GM19351 (cell line): ENCODE measurements at regions not wholly inside any gene's neighbourhood (a gene's known extent, or its start where the extent isn't known, plus 50 kb on each side); places are given as distances from the start of the nearest gene placed in this dataset.

ENCODE experiments used
- ATAC-seq: cut with Tn5 transposase; IDR thresholded peaks from one replicate; pipeline ENCODE4 v1.9.1; 2021; ENCODE audit warnings: mild to moderate bottlenecking, moderate library complexity; ENCODE audit not compliant: unreplicated experiment

DNA sequence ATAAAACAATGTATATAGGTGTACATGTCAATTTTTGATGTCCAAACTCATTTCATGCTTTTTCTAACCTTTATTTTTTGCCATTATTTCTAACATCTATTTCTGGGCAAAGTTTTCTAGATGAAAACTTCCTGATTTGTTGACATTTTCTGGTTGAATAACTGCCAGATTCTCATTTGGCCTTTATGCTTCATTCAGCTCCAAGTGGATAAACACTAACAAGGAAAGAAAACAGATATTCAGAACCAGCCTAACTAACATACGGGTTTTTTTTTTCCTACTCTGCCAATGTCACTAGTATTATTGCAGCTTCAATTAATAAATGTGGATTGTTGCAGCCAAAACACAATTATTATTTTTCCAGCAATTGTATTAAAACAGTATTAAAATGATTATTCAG lies 50.9 kb upstream of the RAP1GDS1 start:
- no peak for ATAC-seq

- ATAC-seq: no peak
Measured at GRCh38 chr4:98209111-98209510, 52.1 kb upstream of the RAP1GDS1 start.

DNA sequence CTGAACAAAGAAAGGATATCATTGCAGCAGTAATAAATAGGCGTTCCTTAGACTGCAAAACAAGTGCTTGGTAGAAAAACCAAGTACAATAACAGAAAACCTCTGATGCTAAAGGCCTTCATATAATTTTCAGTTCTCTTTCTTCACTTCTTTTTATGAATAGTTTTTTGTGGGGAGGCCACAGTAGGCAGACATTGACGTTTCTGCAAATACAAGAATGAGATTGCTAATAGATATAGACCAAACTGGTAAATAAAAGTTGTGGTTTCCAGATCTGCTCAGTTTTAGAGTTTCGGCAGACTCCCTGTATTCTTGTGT lies 57.0 kb upstream of the RAP1GDS1 start:
- ATAC-seq: peak; percentile 60

GRCh38 chr4:98203332-98204235 lies 57.6 kb upstream of the RAP1GDS1 start:
- ATAC-seq: peak; percentile 74

DNA sequence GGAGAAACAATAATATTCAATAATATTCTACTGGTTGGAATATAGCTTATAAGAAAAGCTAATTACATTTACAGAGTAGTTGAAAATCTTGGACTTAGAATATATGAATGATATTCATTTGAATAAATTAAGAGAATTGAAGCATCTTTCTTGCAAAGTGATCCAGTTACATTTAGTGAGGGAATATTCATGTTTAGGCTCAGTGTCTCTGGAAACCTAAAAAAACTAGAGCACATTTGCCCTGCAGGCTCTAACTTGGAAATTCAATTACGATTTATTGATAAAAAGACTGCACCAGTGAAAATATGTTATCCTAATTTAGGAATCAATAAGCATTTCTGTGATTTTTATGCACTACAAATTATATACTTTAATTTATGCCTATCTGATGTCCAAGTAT lies 58.3 kb upstream of the RAP1GDS1 start:
- ATAC-seq: no peak

GRCh38 chr4:98199247-98199646 lies 56.0 kb upstream of the STPG2 start:
- no peak for ATAC-seq

DNA sequence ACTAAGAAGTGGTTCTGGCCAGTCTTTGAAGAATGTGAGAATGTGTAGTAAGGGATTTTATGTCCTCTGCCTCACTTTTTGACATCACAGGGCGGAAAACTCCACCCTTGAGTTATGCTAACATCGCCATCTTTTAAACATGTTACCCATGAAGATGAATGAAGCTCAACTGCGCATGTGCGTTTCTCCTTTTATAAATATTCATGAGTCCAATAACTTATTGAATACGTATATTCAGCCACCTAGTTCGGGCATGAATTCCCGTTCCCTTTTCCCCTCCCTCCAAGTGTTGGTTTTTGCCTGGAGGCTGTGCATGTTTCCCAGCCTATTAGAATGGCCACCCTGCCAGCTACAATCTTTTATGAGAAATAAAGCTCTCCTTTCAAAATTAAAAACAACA lies 51.7 kb upstream of the STPG2 start:
- ATAC-seq: no peak

DNA sequence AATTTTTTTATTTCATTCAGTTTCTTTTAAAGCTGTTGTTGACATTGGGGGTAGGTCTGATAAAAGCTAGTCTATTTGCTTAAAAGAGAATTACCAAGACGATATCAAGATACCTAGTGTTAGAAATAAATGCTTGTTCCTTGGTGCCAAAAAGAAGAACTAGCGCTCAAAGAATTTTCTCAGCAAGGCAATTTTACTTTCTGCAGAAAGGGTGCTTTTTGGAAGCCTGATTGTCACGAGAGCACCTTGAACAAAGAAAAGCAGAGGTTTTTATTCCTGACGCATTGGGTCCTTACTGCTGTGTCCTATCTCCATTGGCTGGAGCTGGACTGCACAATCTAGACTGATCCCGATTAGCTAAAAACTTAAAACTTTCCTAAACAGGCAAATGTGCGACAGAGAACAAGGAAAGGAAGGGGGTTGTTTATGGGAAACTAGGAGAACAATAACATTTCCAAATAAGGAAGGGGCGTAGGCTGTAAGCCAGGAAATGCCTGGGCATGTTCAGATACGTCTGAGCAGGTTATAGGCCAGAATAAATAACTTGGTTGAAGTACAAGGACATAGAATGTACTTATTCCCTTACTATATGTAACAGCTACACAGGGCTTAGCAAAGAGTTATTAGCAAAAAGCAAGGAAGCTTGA lies 50.3 kb upstream of the STPG2 start:
- ATAC-seq: no peak
